ENCODE measurements at regions not wholly inside any gene's neighbourhood (a gene's known extent, or its start where the extent isn't known, plus 50 kb on each side); places are given as distances from the start of the nearest gene placed in this dataset.

- no peak overlapping the region for H3K4me3 ChIP-seq
- peaks cover 14% of the 10 kb centered on the region for H3K9me3 ChIP-seq
- ATAC-seq (no peak), DNase-seq (no peak)
- no peaks in the 10 kb centered on the region for H3K36me3 ChIP-seq (ENCODE audit: insufficient read depth in 1 of 2, low read depth in 1 of 2)
- no peak overlapping the region for H3K27ac ChIP-seq
- WGBS, 3 donors: 80 to 85% (median 82%) methylated on average over 19 of the region's 19 CpGs
- no peaks in the 10 kb centered on the region for H3K27me3 ChIP-seq (ENCODE audit: insufficient read depth in 3 of 3, low read length in 2 of 3)
- intact Hi-C loops (cut with DNase I): no loop called here
- H3K4me1 ChIP-seq: no peaks in the 10 kb centered on the region
- no peak for TF ChIP-seq CTCF (IDR thresholded peaks at IDR 0.05)
Observed at GRCh38 chr16:87185983-87186382, 131.2 kb downstream of the C16orf95 start.

GRCh38 chr16:87186446-87186845 lies 130.7 kb downstream of the C16orf95 start:
- Histone ChIP-seq H3K4me3 (no peak overlapping the region), H3K36me3 (ENCODE audit: insufficient read depth in 1 of 2, low read depth in 1 of 2) (no peaks in the 10 kb centered on the region), H3K4me1 (no peaks in the 10 kb centered on the region), H3K27me3 (ENCODE audit: insufficient read depth in 3 of 3, low read length in 2 of 3) (no peaks in the 10 kb centered on the region), H3K27ac (no peak overlapping the region), H3K9me3 (peaks cover 14% of the 10 kb centered on the region)
- intact Hi-C loops (cut with DNase I): no loop called here
- ATAC-seq: no peak
- 49 to 57% (median 50%) methylated on average over 17 of the region's 17 CpGs for WGBS, 3 donors
- no peak for TF ChIP-seq CTCF (IDR thresholded peaks at IDR 0.05)
- no peak for DNase-seq

- no peak overlapping the region for H3K4me3 ChIP-seq
- no peaks in the 10 kb centered on the region for H3K4me1 ChIP-seq
- 69 to 75% (median 75%) methylated on average over 11 of the region's 11 CpGs for WGBS, 3 donors
- TF ChIP-seq CTCF (IDR thresholded peaks at IDR 0.05): no peak
- H3K9me3 ChIP-seq: peaks cover 14% of the 10 kb centered on the region
- H3K27ac ChIP-seq: no peak overlapping the region
- intact Hi-C loops (cut with DNase I): no loop called here
- no peaks in the 10 kb centered on the region for H3K36me3 ChIP-seq (ENCODE audit: insufficient read depth in 1 of 2, low read depth in 1 of 2)
- H3K27me3 ChIP-seq (ENCODE audit: insufficient read depth in 3 of 3, low read length in 2 of 3): no peaks in the 10 kb centered on the region
- DNase-seq (no peak), ATAC-seq (no peak)
Observed at GRCh38 chr16:87186876-87187533, 130.2 kb downstream of the C16orf95 start.

- intact Hi-C loops (cut with DNase I): no loop called here
- ATAC-seq (no peak), DNase-seq (no peak)
- no peaks in the 10 kb centered on the region for H3K36me3 ChIP-seq (ENCODE audit: insufficient read depth in 1 of 2, low read depth in 1 of 2)
- no peaks in the 10 kb centered on the region for H3K27me3 ChIP-seq (ENCODE audit: insufficient read depth in 3 of 3, low read length in 2 of 3)
- no peaks in the 10 kb centered on the region for H3K4me1 ChIP-seq
- WGBS, 3 donors: 90 to 97% (median 95%) methylated on average over 8 of the region's 8 CpGs
- no peak overlapping the region for H3K27ac ChIP-seq
- peaks cover 14% of the 10 kb centered on the region for H3K9me3 ChIP-seq
- no peak for TF ChIP-seq CTCF (IDR thresholded peaks at IDR 0.05)
- H3K4me3 ChIP-seq: no peak overlapping the region
Observed at GRCh38 chr16:87188104-87188503, 129.1 kb downstream of the C16orf95 start.

- intact Hi-C loops (cut with DNase I): no loop called here
- peaks cover 14% of the 10 kb centered on the region for H3K9me3 ChIP-seq
- H3K4me1 ChIP-seq: no peaks in the 10 kb centered on the region
- WGBS, 3 donors: 83 to 95% (median 94%) methylated on average over 8 of the region's 8 CpGs
- no peaks in the 10 kb centered on the region for H3K27me3 ChIP-seq (ENCODE audit: insufficient read depth in 3 of 3, low read length in 2 of 3)
- H3K36me3 ChIP-seq (ENCODE audit: insufficient read depth in 1 of 2, low read depth in 1 of 2): no peaks in the 10 kb centered on the region
- TF ChIP-seq CTCF (IDR thresholded peaks at IDR 0.05): no peak
- no peak overlapping the region for H3K27ac ChIP-seq
- DNase-seq: no peak
- H3K4me3 ChIP-seq: no peak overlapping the region
- no peak for ATAC-seq
Observed at GRCh38 chr16:87189426-87189825, 127.8 kb downstream of the C16orf95 start.

Data from psoas muscle (tissue), 7 donors.